ENCODE measurements at regions not wholly inside any gene's neighbourhood (a gene's known extent, or its start where the extent isn't known, plus 50 kb on each side); places are given as distances from the start of the nearest gene placed in this dataset.

- no peak for TF ChIP-seq CTCF (IDR thresholded peaks at IDR 0.05)
- peaks cover 2% of the 10 kb centered on the region for H3K9me3 Mint-ChIP-seq (ENCODE audit: low read depth)
- H3K36me3 Mint-ChIP-seq (ENCODE audit: low read depth): no peaks in the 10 kb centered on the region
- peaks cover 3% of the 10 kb centered on the region for H3K27me3 Mint-ChIP-seq (ENCODE audit: low read depth)
- H3K4me1 Mint-ChIP-seq (ENCODE audit: low read depth): peaks cover 32% of the 10 kb centered on the region
- no peak overlapping the region for H3K27ac Mint-ChIP-seq (ENCODE audit: unreplicated experiment)
- DNase-seq (ENCODE audit: low spot score): no peak
- no peak overlapping the region for H3K4me3 Mint-ChIP-seq (ENCODE audit: unreplicated experiment)
Measured at GRCh38 chr20:57849521-57850215, 139.9 kb upstream of the PMEPA1 start.

GRCh38 chr20:57849121-57849520, 139.3 kb upstream of the PMEPA1 start:
- no peaks in the 10 kb centered on the region for H3K36me3 Mint-ChIP-seq (ENCODE audit: low read depth)
- no peak for TF ChIP-seq CTCF (IDR thresholded peaks at IDR 0.05)
- no peak for DNase-seq (ENCODE audit: low spot score)
- H3K9me3 Mint-ChIP-seq (ENCODE audit: low read depth): peaks cover 2% of the 10 kb centered on the region
- H3K27me3 Mint-ChIP-seq (ENCODE audit: low read depth): peaks cover 3% of the 10 kb centered on the region
- H3K27ac Mint-ChIP-seq (ENCODE audit: unreplicated experiment): no peak overlapping the region
- H3K4me3 Mint-ChIP-seq (ENCODE audit: unreplicated experiment): no peak overlapping the region
- peaks cover 32% of the 10 kb centered on the region for H3K4me1 Mint-ChIP-seq (ENCODE audit: low read depth)

GRCh38 chr20:57848282-57848681, 138.5 kb upstream of the PMEPA1 start:
- no peak overlapping the region for H3K27ac Mint-ChIP-seq (ENCODE audit: unreplicated experiment)
- peaks cover 32% of the 10 kb centered on the region for H3K4me1 Mint-ChIP-seq (ENCODE audit: low read depth)
- DNase-seq (ENCODE audit: low spot score): no peak
- peaks cover 3% of the 10 kb centered on the region for H3K27me3 Mint-ChIP-seq (ENCODE audit: low read depth)
- no peak for TF ChIP-seq CTCF (IDR thresholded peaks at IDR 0.05)
- peaks cover 2% of the 10 kb centered on the region for H3K9me3 Mint-ChIP-seq (ENCODE audit: low read depth)
- no peak overlapping the region for H3K4me3 Mint-ChIP-seq (ENCODE audit: unreplicated experiment)
- no peaks in the 10 kb centered on the region for H3K36me3 Mint-ChIP-seq (ENCODE audit: low read depth)

GRCh38 chr20:57847104-57847503, 137.3 kb upstream of the PMEPA1 start:
- peaks cover 2% of the 10 kb centered on the region for H3K9me3 Mint-ChIP-seq (ENCODE audit: low read depth)
- no peak overlapping the region for H3K27ac Mint-ChIP-seq (ENCODE audit: unreplicated experiment)
- no peak for TF ChIP-seq CTCF (IDR thresholded peaks at IDR 0.05)
- H3K4me3 Mint-ChIP-seq (ENCODE audit: unreplicated experiment): no peak overlapping the region
- H3K36me3 Mint-ChIP-seq (ENCODE audit: low read depth): no peaks in the 10 kb centered on the region
- DNase-seq (ENCODE audit: low spot score): no peak
- H3K27me3 Mint-ChIP-seq (ENCODE audit: low read depth): peaks cover 3% of the 10 kb centered on the region
- peaks cover 25% of the 10 kb centered on the region for H3K4me1 Mint-ChIP-seq (ENCODE audit: low read depth)

- Mint-ChIP-seq H3K36me3 (ENCODE audit: low read depth) (no peaks in the 10 kb centered on the region), H3K9me3 (ENCODE audit: low read depth) (peaks cover 2% of the 10 kb centered on the region), H3K27ac (ENCODE audit: unreplicated experiment) (no peak overlapping the region), H3K4me3 (ENCODE audit: unreplicated experiment) (no peak overlapping the region), H3K4me1 (ENCODE audit: low read depth) (peaks cover 10% of the 10 kb centered on the region), H3K27me3 (ENCODE audit: low read depth) (peaks cover 3% of the 10 kb centered on the region)
- no peak for TF ChIP-seq CTCF (IDR thresholded peaks at IDR 0.05)
- no peak for DNase-seq (ENCODE audit: low spot score)
Measured at GRCh38 chr20:57844626-57845596, 135.1 kb upstream of the PMEPA1 start.

All from chondrocyte (in vitro differentiated cells).